ENCODE measurements at regions not wholly inside any gene's neighbourhood (a gene's known extent, or its start where the extent isn't known, plus 50 kb on each side); places are given as distances from the start of the nearest gene placed in this dataset.
"Not testable (repeated sequence)": the region's sequence is repeated elsewhere in the genome, so short reads cannot be mapped to it uniquely, and the experiment has no call there.

- DNase-seq (ENCODE audit: low spot score) (no peak), ATAC-seq (ENCODE audit: low FRiP score) (no peak)
- no peak for TF ChIP-seq CTCF (IDR thresholded peaks at IDR 0.05)
These were observed 348.9 kb upstream of the EPHA6 start for GRCh38 chr3:96465521-96465920.

GRCh38 chr3:96466441-96466840 lies 348.0 kb upstream of the EPHA6 start:
- DNase-seq (ENCODE audit: low spot score), result no peak
- ATAC-seq (ENCODE audit: low FRiP score), result no peak
- no peak for TF ChIP-seq CTCF (IDR thresholded peaks at IDR 0.05)

- DNase-seq (ENCODE audit: low spot score) (no peak), ATAC-seq (ENCODE audit: low FRiP score) (no peak)
- no peak for TF ChIP-seq CTCF (IDR thresholded peaks at IDR 0.05)
These were observed 346.8 kb upstream of the EPHA6 start for GRCh38 chr3:96467639-96468038.

GRCh38 chr3:96478496-96478895 lies 335.9 kb upstream of the EPHA6 start:
- DNase-seq (ENCODE audit: low spot score) (no peak), ATAC-seq (ENCODE audit: low FRiP score) (no peak)
- TF ChIP-seq CTCF (IDR thresholded peaks at IDR 0.05), result no peak

- no peak for TF ChIP-seq CTCF (IDR thresholded peaks at IDR 0.05)
- ATAC-seq (ENCODE audit: low FRiP score) (no peak), DNase-seq (ENCODE audit: low spot score) (no peak)
These were observed 333.5 kb upstream of the EPHA6 start for GRCh38 chr3:96480881-96481280.

GRCh38 chr3:96483191-96483590 lies 331.2 kb upstream of the EPHA6 start:
- not testable (repeated sequence) for ATAC-seq (ENCODE audit: low FRiP score); DNase-seq (ENCODE audit: low spot score)

GRCh38 chr3:96483781-96484180 lies 330.6 kb upstream of the EPHA6 start:
- no peak for DNase-seq (ENCODE audit: low spot score)
- no peak for ATAC-seq (ENCODE audit: low FRiP score)
- no peak for TF ChIP-seq CTCF (IDR thresholded peaks at IDR 0.05)

GRCh38 chr3:96488708-96489107 lies 325.7 kb upstream of the EPHA6 start:
- ATAC-seq (ENCODE audit: low FRiP score), result no peak
- no peak for TF ChIP-seq CTCF (IDR thresholded peaks at IDR 0.05)
- DNase-seq (ENCODE audit: low spot score), result no peak
